ENCODE measurements at regions not wholly inside any gene's neighbourhood (a gene's known extent, or its start where the extent isn't known, plus 50 kb on each side); places are given as distances from the start of the nearest gene placed in this dataset.

GRCh38 chr4:115332078-115332477 lies 218.7 kb upstream of the NDST4 start:
- TF ChIP-seq, protein P1, sequence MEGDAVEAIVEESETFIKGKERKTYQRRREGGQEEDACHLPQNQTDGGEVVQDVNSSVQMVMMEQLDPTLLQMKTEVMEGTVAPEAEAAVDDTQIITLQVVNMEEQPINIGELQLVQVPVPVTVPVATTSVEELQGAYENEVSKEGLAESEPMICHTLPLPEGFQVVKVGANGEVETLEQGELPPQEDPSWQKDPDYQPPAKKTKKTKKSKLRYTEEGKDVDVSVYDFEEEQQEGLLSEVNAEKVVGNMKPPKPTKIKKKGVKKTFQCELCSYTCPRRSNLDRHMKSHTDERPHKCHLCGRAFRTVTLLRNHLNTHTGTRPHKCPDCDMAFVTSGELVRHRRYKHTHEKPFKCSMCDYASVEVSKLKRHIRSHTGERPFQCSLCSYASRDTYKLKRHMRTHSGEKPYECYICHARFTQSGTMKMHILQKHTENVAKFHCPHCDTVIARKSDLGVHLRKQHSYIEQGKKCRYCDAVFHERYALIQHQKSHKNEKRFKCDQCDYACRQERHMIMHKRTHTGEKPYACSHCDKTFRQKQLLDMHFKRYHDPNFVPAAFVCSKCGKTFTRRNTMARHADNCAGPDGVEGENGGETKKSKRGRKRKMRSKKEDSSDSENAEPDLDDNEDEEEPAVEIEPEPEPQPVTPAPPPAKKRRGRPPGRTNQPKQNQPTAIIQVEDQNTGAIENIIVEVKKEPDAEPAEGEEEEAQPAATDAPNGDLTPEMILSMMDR (IDR thresholded peaks at IDR 0.05), result no peak
- no peak for TF ChIP-seq POLR2AphosphoS5 (IDR thresholded peaks at IDR 0.05; ENCODE audit: insufficient read depth in 1 of 2, low read depth in 1 of 2)

All from vagina (tissue), 2 donors.